Astrocyte (in vitro differentiated cells and primary cell): ENCODE measurements at regions not wholly inside any gene's neighbourhood (a gene's known extent, or its start where the extent isn't known, plus 50 kb on each side); places are given as distances from the start of the nearest gene placed in this dataset.
"Not testable (repeated sequence)": the region's sequence is repeated elsewhere in the genome, so short reads cannot be mapped to it uniquely, and the experiment has no call there.

Source experiments
- CTCF ChIP-seq: IDR thresholded peaks from 2 replicates; pipeline ENCODE4 v1.5.1; 2011; ENCODE audit warnings: low read depth, mild to moderate bottlenecking, inconsistent platforms, low read length, moderate library complexity; ENCODE audit not compliant: insufficient read depth
- EZH2 ChIP-seq: IDR thresholded peaks from 2 replicates; pipeline ENCODE4 v1.6.1; 2012; ENCODE audit warnings: mild to moderate bottlenecking, low read length, inconsistent platforms; ENCODE audit not compliant: insufficient read depth

- not testable (repeated sequence) for TF ChIP-seq EZH2, CTCF
These were observed 824.7 kb downstream of the LRRTM4 start for GRCh38 chr2:76697439-76697838.
